IMR-90 (cell line): ENCODE measurements at regions not wholly inside any gene's neighbourhood (a gene's known extent, or its start where the extent isn't known, plus 50 kb on each side); places are given as distances from the start of the nearest gene placed in this dataset.

Experiments used
- ATAC-seq: fragments of 200-7000 bp; cut with Tn5 transposase; 2 replicates; pipeline ENCODE4 v1.9.1; 2020; ENCODE audit warnings: low read depth, mild to moderate bottlenecking, moderate library complexity
- BruUV-seq: library from RNA; stranded (reverse); fragments of 400-500 nt; replicated peaks from 2 replicates; lab custom pipeline; 2021; lab: Mats Ljungman, UMichigan
- CTCF ChIA-PET: fragments of 300-600 bp; formaldehyde crosslinking; extraction: SDS; loops from one replicate; lab custom pipeline; 2021; ENCODE audit warnings: antibody characterized with exemption; lab: Yijun Ruan, JAX
- POLR2A ChIA-PET: fragments of 300-600 bp; sonication (Branson Sonifier 250); formaldehyde crosslinking; loops from one replicate; lab custom pipeline; 2022; ENCODE audit warnings: antibody characterized with exemption; ENCODE audit not compliant: unreplicated experiment; lab: Charles Lee
- DNase-seq: peaks from one replicate; pipeline ENCODE4 v3.0.0; 2013
- H2AFZ ChIP-seq: replicated peaks from 2 replicates; pipeline ENCODE3; 2013; ENCODE audit warnings: low read length, mild to moderate bottlenecking; ENCODE audit not compliant: poor library complexity
- H2AK5ac ChIP-seq: 2 replicates; pipeline ENCODE4 v1.6.1; 2013; ENCODE audit warnings: low read depth, low read length, inconsistent platforms
- H2AK9ac ChIP-seq: replicated peaks from 2 replicates; pipeline ENCODE3; 2013; ENCODE audit warnings: mild to moderate bottlenecking, low read depth, low read length, moderate library complexity; ENCODE audit not compliant: poor library complexity
- H2BK120ac ChIP-seq: 2 replicates; pipeline ENCODE4 v1.6.1; 2013; ENCODE audit warnings: low read depth, low read length, inconsistent platforms
- H2BK15ac ChIP-seq: 3 replicates; pipeline ENCODE4 v1.6.1; 2013; ENCODE audit warnings: low read depth, low read length, inconsistent platforms
- H2BK20ac ChIP-seq: 2 replicates; pipeline ENCODE4 v1.6.1; 2013; ENCODE audit warnings: low read depth, mild to moderate bottlenecking, inconsistent platforms, low read length, moderate library complexity
- H2BK5ac ChIP-seq: 2 replicates; pipeline ENCODE4 v1.6.1; 2013; ENCODE audit warnings: mild to moderate bottlenecking, low read depth, low read length, inconsistent platforms; ENCODE audit not compliant: poor library complexity, severe bottlenecking
- H3K14ac ChIP-seq: replicated peaks from 2 replicates; pipeline ENCODE4 v1.6.1; 2013; ENCODE audit warnings: low read depth, low read length, inconsistent platforms
- H3K18ac ChIP-seq: 2 replicates; pipeline ENCODE4 v1.6.1; 2013; ENCODE audit warnings: low read depth, low read length, control low read depth
- H3K23ac ChIP-seq: 2 replicates; pipeline ENCODE4 v1.6.1; 2013; ENCODE audit warnings: low read depth, low read length, inconsistent platforms
- H3K27ac ChIP-seq: 2 replicates; pipeline ENCODE4 v1.5.1; 2013; ENCODE audit warnings: mild to moderate bottlenecking, control low read depth, low read length; ENCODE audit not compliant: insufficient read depth
- H3K27me3 ChIP-seq: 2 replicates; pipeline ENCODE4 v1.6.1; 2013; ENCODE audit warnings: low read length; ENCODE audit not compliant: control insufficient read depth, insufficient read depth
- H3K36me3 ChIP-seq: 2 replicates; pipeline ENCODE4 v1.6.1; 2013; ENCODE audit warnings: low read length, mixed read lengths; ENCODE audit not compliant: control insufficient read depth, insufficient read depth
- H3K4ac ChIP-seq: 2 replicates; pipeline ENCODE4 v1.6.1; 2013; ENCODE audit warnings: low read depth, low read length, inconsistent platforms
- H3K4me1 ChIP-seq: 2 replicates; pipeline ENCODE4 v1.6.1; 2013; ENCODE audit warnings: low read length, mixed read lengths; ENCODE audit not compliant: control insufficient read depth, insufficient read depth
- H3K4me2 ChIP-seq: 2 replicates; pipeline ENCODE4 v1.6.1; 2013; ENCODE audit warnings: low read depth, mild to moderate bottlenecking, control low read depth, low read length, moderate library complexity
- H3K4me3 ChIP-seq: 2 replicates; pipeline ENCODE4 v1.5.1; 2013; ENCODE audit warnings: low read depth, mild to moderate bottlenecking, control low read depth, low read length, moderate library complexity; ENCODE audit not compliant: insufficient read depth
- H3K56ac ChIP-seq: 2 replicates; pipeline ENCODE4 v1.6.1; 2013; ENCODE audit warnings: low read length, inconsistent platforms; ENCODE audit not compliant: insufficient read depth; ENCODE audit errors: extremely low read depth
- H3K79me1 ChIP-seq, 2 experiments: 2 replicates each; pipeline ENCODE4 v1.6.1; 2013; ENCODE audit warnings: low read length in 2 of 2, inconsistent platforms in 1 of 2, low read depth in 1 of 2
- H3K9ac ChIP-seq: 2 replicates; pipeline ENCODE4 v1.6.1; 2013; ENCODE audit warnings: low read depth, low read length, control low read depth
- H3K9me1 ChIP-seq: 2 replicates; pipeline ENCODE4 v1.6.1; 2013; ENCODE audit warnings: low read length, inconsistent platforms; ENCODE audit not compliant: insufficient read depth
- H3K9me3 ChIP-seq: 2 replicates; pipeline ENCODE4 v1.6.1; 2013; ENCODE audit warnings: low read length; ENCODE audit not compliant: control insufficient read depth, insufficient read depth
- H4K20me1 ChIP-seq: 2 replicates; pipeline ENCODE4 v1.6.1; 2013; ENCODE audit warnings: low read length, inconsistent platforms; ENCODE audit not compliant: insufficient read depth
- H4K5ac ChIP-seq: 2 replicates; pipeline ENCODE4 v1.6.1; 2013; ENCODE audit warnings: mild to moderate bottlenecking, low read depth, low read length, control low read depth
- H4K8ac ChIP-seq, 2 experiments: 2 replicates each; pipeline ENCODE4 v1.6.1; 2013; ENCODE audit warnings: low read depth in 2 of 2, low read length in 2 of 2, control low read depth in 1 of 2, inconsistent platforms in 1 of 2
- H4K91ac ChIP-seq: 2 replicates; pipeline ENCODE4 v1.6.1; 2013; ENCODE audit warnings: low read depth, low read length, inconsistent platforms; ENCODE audit not compliant: insufficient read depth
- BHLHE40 ChIP-seq: fragments of 150-350 bp; IDR thresholded peaks from 2 replicates; pipeline ENCODE4 v1.6.1; 2016; ENCODE audit warnings: mild to moderate bottlenecking, low read depth, low read length
- CHD1 ChIP-seq: IDR thresholded peaks from 2 replicates; pipeline ENCODE4 v1.6.1; 2012; ENCODE audit warnings: low read depth, low read length, improper control_type of control experiment
- FOS ChIP-seq: fragments of 150-350 bp; IDR thresholded peaks from 2 replicates; pipeline ENCODE4 v1.6.1; 2016; ENCODE audit warnings: low read depth, low read length
- MAZ ChIP-seq: IDR thresholded peaks from 2 replicates; pipeline ENCODE4 v1.6.1; 2012; ENCODE audit warnings: low read depth, mild to moderate bottlenecking, low read length, improper control_type of control experiment, moderate library complexity, borderline replicate concordance
- RCOR1 ChIP-seq: IDR thresholded peaks from 2 replicates; pipeline ENCODE4 v1.6.1; 2012; ENCODE audit warnings: mild to moderate bottlenecking, low read length, improper control_type of control experiment; ENCODE audit not compliant: insufficient replicate concordance
- RFX5 ChIP-seq: IDR thresholded peaks from 2 replicates; pipeline ENCODE4 v1.8.0; 2012; ENCODE audit warnings: low read depth, mild to moderate bottlenecking, low read length, moderate library complexity
- SMC3 ChIP-seq: fragments of 150-350 bp; IDR thresholded peaks from 2 replicates; pipeline ENCODE4 v1.6.1; 2016; ENCODE audit warnings: low read depth, mild to moderate bottlenecking, antibody characterized with exemption, low read length, moderate library complexity
- WGBS, 2 experiments: methylation state at CpG; one replicate each; pipeline versions ENCODE4 v1.1.5 to v1.1.7; 2013; ENCODE audit warnings: missing lambda C conversion rate in 2 of 2; ENCODE audit not compliant: insufficient read length in 1 of 2; ENCODE audit errors: extremely low coverage in 2 of 2; 5-methylcytosine and 5-hydroxymethylcytosine counted together
- dilution Hi-C: fragments of 300-500 bp; cut with HindIII; formaldehyde crosslinking; loops from one replicate; pipeline ENCODE4 v1.14.3; 2018; ENCODE audit warnings: low sequenced_read_pairs; ENCODE audit not compliant: unreplicated experiment
- in situ Hi-C: fragments of 300-500 bp; cut with MboI; formaldehyde crosslinking; loops from 3 replicates; pipeline ENCODE4 v1.14.3; 2019; ENCODE audit warnings: low sequenced_read_pairs, inconsistent platforms, mixed read lengths
- intact Hi-C: fragments of 100-400 bp; cut with micrococcal nuclease; formaldehyde crosslinking; loops from 2 replicates; pipeline ENCODE4 v1.10.0; 2022

DNA sequence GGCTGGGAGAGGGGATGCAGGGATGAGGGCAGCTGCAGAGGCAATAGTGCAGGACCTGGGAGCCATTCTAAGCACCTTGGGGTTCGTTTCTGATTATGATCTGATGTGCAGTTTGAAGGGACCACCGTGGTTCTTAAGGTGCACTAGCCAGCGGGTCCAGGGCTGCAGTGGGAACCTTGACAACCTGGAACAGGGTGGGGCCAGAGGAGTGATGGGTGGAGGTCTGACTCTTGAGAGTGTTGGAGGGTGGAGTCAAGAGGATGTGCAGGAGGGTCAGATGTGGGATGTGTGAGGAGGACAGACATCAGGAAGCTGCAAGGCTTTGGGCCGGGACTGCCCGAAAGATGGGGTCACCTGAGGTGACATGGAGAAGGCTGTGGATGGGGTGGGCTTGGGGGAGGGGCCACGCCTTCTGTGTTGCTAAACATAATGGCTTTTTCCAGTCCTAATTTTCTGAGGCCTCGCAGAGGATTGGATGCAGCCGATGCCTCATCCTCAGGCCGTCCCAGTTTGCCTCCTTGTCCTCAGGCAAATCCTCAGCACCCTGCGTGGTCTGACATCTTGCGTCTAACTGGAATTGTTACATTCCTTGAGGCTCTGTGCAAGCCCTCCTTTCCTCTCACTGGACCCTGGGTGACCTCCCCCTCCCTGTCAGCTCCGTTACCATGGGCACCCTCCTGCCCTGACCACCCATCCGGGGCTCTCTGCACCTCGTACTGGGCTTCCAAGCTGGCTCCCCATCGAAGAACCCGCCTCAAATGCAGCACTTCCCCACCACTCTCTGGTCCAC is 61.4 kb upstream of the TRPM1 start:
- Histone ChIP-seq H3K79me1 (no peaks in the 10 kb centered on the region), H3K36me3 (no peaks in the 10 kb centered on the region), H4K91ac (no peak overlapping the region), H3K4me2 (no peak overlapping the region), H3K9ac (no peak overlapping the region), H3K4ac (no peak overlapping the region), H2BK20ac (no peak overlapping the region), H3K27me3 (peaks cover 21% of the 10 kb centered on the region), H3K23ac (no peak overlapping the region), H3K4me3 (no peak overlapping the region), H2AK9ac (no peak overlapping the region), H3K14ac (no peak overlapping the region), H3K9me1 (no peaks in the 10 kb centered on the region), H3K9me3 (no peaks in the 10 kb centered on the region), H3K56ac (no peak overlapping the region), H2BK120ac (no peak overlapping the region), H2BK15ac (no peak overlapping the region), H2BK5ac (no peak overlapping the region), H4K5ac (no peak overlapping the region), H2AK5ac (no peak overlapping the region), H3K4me1 (no peaks in the 10 kb centered on the region), H2AFZ (no peak overlapping the region), H4K8ac (no peak overlapping the region), H4K20me1 (no peaks in the 10 kb centered on the region), H3K27ac (no peak overlapping the region), H3K18ac (no peak overlapping the region)
- 57% methylated on average over 9 of the region's 16 CpGs; no CpG with 5 or more reads in 1 of the 2 experiments for WGBS, 2 experiments
- TF ChIP-seq CHD1 (no peak), SMC3 (no peak), BHLHE40 (no peak), RFX5 (no peak), MAZ (no peak), RCOR1 (no peak), FOS (no peak)
- CTCF ChIA-PET: no interaction called here
- ATAC-seq: no peak
- no TSS peak for BruUV-seq
- dilution Hi-C loops: no loop called here
- in situ Hi-C loops: no loop called here
- intact Hi-C loops: no loop called here
- POLR2A ChIA-PET: no interaction called here
- DNase-seq: no peak
